ENCODE measurements at regions not wholly inside any gene's neighbourhood (a gene's known extent, or its start where the extent isn't known, plus 50 kb on each side); places are given as distances from the start of the nearest gene placed in this dataset.

DNA sequence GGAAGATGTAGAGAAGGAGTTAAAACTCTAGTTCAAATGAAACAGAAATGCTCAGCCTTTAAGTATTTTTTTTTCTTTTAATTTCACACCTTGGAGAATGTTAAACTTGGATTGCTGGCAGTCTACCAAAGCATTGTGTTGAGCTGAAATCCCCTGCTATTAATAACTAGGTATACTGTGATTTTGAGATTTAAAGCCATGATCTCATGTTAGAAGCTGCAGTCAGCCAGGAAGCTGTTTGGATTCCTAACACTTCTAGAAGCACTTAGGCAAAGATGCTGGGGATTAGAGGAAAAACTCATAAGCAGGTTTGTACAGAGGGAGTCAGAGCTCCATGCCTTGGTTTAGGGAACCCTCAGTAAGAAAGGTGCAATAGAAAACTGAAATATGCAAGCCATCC is 141.4 kb downstream of the KIF4B start:
- TF ChIP-seq, protein P1, sequence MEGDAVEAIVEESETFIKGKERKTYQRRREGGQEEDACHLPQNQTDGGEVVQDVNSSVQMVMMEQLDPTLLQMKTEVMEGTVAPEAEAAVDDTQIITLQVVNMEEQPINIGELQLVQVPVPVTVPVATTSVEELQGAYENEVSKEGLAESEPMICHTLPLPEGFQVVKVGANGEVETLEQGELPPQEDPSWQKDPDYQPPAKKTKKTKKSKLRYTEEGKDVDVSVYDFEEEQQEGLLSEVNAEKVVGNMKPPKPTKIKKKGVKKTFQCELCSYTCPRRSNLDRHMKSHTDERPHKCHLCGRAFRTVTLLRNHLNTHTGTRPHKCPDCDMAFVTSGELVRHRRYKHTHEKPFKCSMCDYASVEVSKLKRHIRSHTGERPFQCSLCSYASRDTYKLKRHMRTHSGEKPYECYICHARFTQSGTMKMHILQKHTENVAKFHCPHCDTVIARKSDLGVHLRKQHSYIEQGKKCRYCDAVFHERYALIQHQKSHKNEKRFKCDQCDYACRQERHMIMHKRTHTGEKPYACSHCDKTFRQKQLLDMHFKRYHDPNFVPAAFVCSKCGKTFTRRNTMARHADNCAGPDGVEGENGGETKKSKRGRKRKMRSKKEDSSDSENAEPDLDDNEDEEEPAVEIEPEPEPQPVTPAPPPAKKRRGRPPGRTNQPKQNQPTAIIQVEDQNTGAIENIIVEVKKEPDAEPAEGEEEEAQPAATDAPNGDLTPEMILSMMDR (conservative IDR thresholded peaks at IDR 0.05; ENCODE audit: low read length) = no peak
- no peak for TF ChIP-seq EZH2phosphoT487 (IDR thresholded peaks at IDR 0.05; ENCODE audit: borderline replicate concordance, low read depth, low read length)
